Uterus (tissue), 2 donors: ENCODE measurements at regions not wholly inside any gene's neighbourhood (a gene's known extent, or its start where the extent isn't known, plus 50 kb on each side); places are given as distances from the start of the nearest gene placed in this dataset.

Experiments used
- CTCF ChIP-seq, 4 experiments: fragments of 200-600 bp in 2 of 4; fragments of 450-650 bp in 2 of 4; sonication (generic) in 2 of 4; IDR thresholded peaks; one replicate each; pipeline ENCODE4 v1.5.1; 2016 to 2019; ENCODE audit warnings: antibody characterized with exemption in 4 of 4, mild to moderate bottlenecking in 2 of 4, moderate library complexity in 1 of 4
- POLR2A ChIP-seq, 2 donors: fragments of 450-650 bp; IDR thresholded peaks; one replicate each; pipeline ENCODE4 v1.6.1; 2016; ENCODE audit warnings: antibody characterized with exemption in 2 of 2, mild to moderate bottlenecking in 1 of 2, moderate library complexity in 1 of 2

- TF ChIP-seq CTCF (IDR thresholded peaks at IDR 0.05) (no peak), POLR2A (IDR thresholded peaks at IDR 0.05) (no peak)
These were observed 68.1 kb upstream of the SPTBN1 start for GRCh38 chr2:54388076-54388475.
